Activated CD4-positive, alpha-beta T cell treated with anti-CD3 and anti-CD28 coated beads, Interleukin-2, Interleukin-4, amounts not matched to agents 100 ng/mL and 50 ng/mL, durations not matched to agents 16 hours and 8 hours (primary cell): ENCODE measurements at regions not wholly inside any gene's neighbourhood (a gene's known extent, or its start where the extent isn't known, plus 50 kb on each side); places are given as distances from the start of the nearest gene placed in this dataset.
"Not testable (repeated sequence)": the region's sequence is repeated elsewhere in the genome, so short reads cannot be mapped to it uniquely, and the experiment has no call there.

ENCODE experiments used
- DNase-seq: peaks from one replicate; pipeline ENCODE4 v3.0.0-alpha.2; 2020; ENCODE audit warnings: low spot score

GRCh38 chr10:3659203-3659917 lies 125.6 kb downstream of the KLF6 start:
- no peak for DNase-seq

- no peak for DNase-seq
These were observed 126.2 kb downstream of the KLF6 start for GRCh38 chr10:3658766-3659165.

GRCh38 chr10:3656214-3656613 lies 128.8 kb downstream of the KLF6 start:
- no peak for DNase-seq

GRCh38 chr10:3655528-3655927 lies 129.5 kb downstream of the KLF6 start:
- DNase-seq, result no peak

GRCh38 chr10:3654980-3655379 lies 130.0 kb downstream of the KLF6 start:
- no peak for DNase-seq

- no peak for DNase-seq
These were observed 130.5 kb downstream of the KLF6 start for GRCh38 chr10:3654496-3654895.

- not testable (repeated sequence) for DNase-seq
These were observed 131.7 kb downstream of the KLF6 start for GRCh38 chr10:3653303-3653702.

- peak; percentile 24 for DNase-seq
These were observed 132.1 kb downstream of the KLF6 start for GRCh38 chr10:3652886-3653285.

- no peak for DNase-seq
These were observed 132.9 kb downstream of the KLF6 start for GRCh38 chr10:3651969-3652653.

GRCh38 chr10:3648576-3648975 lies 136.4 kb downstream of the KLF6 start:
- no peak for DNase-seq

- DNase-seq, result no peak
These were observed 136.8 kb downstream of the KLF6 start for GRCh38 chr10:3648170-3648569.

- peak; percentile 18 for DNase-seq
These were observed 137.9 kb downstream of the KLF6 start for GRCh38 chr10:3647074-3647473.

GRCh38 chr10:3645406-3645805 lies 139.6 kb downstream of the KLF6 start:
- DNase-seq, result no peak

- DNase-seq, result no peak
These were observed 144.2 kb downstream of the KLF6 start for GRCh38 chr10:3640816-3641215.

- no peak for DNase-seq
These were observed 145.5 kb downstream of the KLF6 start for GRCh38 chr10:3639546-3639945.

- DNase-seq, result no peak
These were observed 148.4 kb downstream of the KLF6 start for GRCh38 chr10:3636356-3637181.

- DNase-seq, result no peak
These were observed 149.3 kb downstream of the KLF6 start for GRCh38 chr10:3635697-3636096.

GRCh38 chr10:3635211-3635671 lies 149.8 kb downstream of the KLF6 start:
- no peak for DNase-seq

- DNase-seq, result not testable (repeated sequence)
These were observed 150.4 kb downstream of the KLF6 start for GRCh38 chr10:3634646-3635045.

GRCh38 chr10:3631701-3632330 lies 153.2 kb downstream of the KLF6 start:
- no peak for DNase-seq

- DNase-seq, result no peak
These were observed 153.7 kb downstream of the KLF6 start for GRCh38 chr10:3631291-3631690.
